ENCODE measurements at regions not wholly inside any gene's neighbourhood (a gene's known extent, or its start where the extent isn't known, plus 50 kb on each side); places are given as distances from the start of the nearest gene placed in this dataset.

DNA sequence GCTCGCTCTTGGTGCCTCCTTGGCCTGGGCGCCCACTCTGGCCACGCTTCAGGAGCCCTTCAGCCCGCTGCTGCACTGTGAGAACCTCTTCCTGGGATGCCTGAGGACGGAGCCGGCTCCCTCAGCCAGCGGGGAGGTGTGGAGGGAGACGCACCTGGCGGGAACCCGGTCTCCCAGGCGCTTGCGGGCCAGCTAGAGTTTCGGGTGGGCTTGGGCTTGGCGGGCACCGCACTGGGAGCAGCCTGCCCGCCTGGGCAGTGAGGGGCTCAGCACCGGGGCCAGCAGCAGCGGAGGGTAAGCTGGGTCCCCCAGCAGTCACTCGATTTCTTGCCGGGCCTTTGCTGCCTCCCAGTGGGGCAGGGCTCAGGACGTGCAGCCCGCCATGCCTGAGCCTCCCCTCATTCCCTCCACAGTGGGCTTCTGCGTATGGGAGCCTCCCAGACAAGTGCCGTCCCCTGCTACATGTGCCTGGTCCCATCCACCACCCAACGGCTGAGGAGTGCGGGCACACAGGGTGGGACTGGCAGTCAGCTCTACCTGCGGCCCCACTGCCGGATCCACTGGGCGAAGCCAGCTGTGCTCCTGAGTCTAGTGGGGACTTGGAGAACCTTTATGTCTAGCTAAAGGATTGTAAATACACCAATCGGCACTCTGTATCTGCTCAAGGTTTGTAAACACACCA lies 708.7 kb downstream of the VGLL3 start:
- DNase-seq (ENCODE audit: low spot score): no peak

DNA sequence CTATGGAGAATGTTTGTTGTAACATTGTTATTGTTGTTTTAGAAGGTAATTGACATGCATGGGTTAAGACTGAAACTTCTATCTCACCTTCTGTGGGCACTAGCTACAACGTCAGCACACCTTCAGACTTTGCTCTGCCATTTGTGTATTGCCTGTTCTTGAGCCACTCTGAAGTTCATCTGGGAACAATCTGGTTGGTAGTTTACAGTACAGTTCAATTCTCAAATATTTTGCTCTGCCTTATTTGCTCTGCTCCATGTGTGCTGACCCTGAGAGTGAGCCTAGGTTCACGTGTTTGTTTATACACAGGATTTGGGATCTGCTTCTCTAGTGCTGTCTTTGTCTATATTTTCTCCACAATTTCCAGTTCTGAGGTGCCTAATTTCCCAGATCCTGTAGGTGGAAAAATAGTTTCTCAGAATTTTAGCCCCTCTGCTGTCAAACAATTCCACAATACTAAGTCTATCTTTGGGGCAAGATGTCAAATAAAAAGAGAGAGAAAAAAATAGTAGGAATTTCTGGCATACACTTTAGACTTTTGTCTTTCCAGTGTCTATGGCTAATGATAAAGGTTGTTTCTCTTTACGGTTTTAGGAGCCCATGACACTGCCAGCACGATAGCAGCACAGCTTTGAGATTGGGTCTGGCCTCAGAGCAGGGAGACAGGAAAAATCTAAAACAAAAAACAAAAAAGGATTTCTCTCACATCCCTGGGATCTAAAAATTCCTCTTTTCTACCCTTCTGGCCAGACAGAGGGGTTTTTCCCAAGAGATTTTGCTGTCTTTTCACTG lies 721.4 kb downstream of the VGLL3 start:
- DNase-seq (ENCODE audit: low spot score): no peak

DNA sequence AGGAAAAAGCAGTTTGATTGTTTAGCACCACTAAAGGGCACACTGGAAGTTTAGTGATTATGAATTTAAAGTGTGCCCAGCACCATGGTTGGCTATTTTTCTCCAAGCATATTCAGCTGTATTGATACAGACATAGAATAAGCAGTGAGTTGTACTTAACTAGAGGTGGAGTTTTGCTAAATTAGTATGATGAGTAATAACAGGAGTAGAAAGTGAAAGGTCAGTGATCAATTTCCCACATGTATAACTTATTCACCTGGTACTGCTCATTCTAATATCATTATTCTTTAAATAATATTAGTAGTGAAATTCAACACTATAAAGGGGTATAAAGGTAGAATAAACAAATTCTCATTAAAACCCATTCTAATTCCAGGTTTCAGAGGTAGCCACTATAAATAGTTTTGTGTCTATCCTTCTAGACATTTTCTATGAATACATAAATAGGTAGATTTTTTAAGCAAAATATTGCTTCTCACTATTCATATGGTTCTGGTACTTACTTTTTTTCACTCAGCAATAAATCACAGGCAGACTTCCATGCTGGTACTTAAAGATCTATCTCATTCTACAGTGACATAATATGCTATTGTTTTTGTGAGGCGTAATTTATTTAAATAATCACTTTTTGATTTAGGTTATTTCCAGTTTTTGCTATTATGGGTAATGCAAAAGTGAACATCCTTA lies 732.9 kb downstream of the VGLL3 start:
- DNase-seq (ENCODE audit: low spot score): no peak

DNA sequence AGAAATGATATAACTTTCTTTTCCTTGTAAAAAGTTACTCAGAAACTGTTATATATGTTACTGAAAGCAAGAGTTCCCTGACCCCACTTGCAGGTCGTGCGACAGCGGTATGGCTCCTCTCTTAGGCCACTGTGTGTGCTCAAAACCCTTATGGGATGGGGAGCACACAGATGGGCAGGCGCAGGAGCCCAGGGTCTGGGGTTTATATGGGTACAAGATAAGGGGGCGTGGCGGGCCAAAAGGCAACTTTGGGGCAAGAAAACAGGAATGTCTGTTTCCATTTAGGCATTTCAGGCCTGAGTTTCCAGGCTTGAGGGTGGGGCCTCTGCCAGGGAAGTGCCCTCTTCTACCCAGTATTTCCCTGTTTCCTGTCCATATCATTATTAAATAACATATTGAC lies 736.5 kb downstream of the VGLL3 start:
- no peak for DNase-seq (ENCODE audit: low spot score)

DNA sequence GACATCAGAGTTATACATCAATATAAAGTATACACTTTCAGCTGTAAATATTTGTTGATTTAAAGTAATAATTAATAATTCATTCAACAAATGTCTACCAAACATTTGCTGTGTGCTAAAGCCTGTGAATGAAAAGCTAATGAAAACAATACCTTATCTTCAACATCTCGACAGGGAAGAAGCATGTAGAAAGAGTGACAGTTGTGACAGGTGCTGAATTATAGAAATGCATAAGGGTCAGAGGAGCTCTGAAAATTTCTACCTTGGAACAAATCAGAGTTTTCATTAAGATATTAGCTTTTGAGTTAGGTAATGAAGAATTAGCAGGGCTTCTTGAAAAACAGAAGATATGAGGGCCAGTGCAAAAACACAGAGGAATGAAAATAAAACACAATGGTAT lies 739.2 kb downstream of the VGLL3 start:
- no peak for DNase-seq (ENCODE audit: low spot score)

DNA sequence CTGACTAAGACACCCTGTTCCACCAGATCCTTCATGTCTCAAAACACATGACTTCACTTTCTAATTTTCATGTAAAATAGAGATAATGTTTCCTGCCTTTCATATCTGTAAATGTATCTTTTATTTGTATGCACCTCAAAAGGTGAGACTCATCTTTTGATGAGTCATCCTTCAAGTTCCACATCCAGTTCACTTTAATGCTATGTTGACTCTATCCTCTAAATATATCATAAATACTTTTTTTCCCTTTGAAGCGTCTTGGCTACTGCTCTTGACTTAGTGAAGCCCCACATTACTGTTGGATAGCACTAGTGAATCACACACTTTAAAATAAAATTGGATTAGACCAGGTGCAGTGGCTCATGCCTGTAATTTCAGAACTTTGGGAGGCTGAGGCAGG lies 741.1 kb downstream of the VGLL3 start:
- DNase-seq (ENCODE audit: low spot score): no peak

DNA sequence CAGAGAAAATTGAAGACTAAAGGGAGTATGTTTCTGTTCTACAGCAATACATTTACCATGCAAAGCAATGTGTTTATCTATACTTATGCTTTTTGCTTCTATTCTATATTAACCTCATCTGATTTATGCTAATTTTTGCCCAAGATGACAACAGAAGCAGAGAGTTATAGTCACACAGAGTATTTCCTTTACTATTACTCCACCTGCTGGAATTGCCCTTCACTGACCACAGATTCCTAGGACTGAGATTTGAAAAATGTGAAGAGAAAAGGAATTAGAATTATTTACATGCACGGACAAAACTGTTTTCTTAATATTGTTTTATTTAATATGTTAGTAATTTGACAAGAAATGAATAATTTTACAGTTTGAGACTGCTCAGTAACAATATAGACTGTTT lies 745.6 kb downstream of the VGLL3 start:
- no peak for DNase-seq (ENCODE audit: low spot score)

DNA sequence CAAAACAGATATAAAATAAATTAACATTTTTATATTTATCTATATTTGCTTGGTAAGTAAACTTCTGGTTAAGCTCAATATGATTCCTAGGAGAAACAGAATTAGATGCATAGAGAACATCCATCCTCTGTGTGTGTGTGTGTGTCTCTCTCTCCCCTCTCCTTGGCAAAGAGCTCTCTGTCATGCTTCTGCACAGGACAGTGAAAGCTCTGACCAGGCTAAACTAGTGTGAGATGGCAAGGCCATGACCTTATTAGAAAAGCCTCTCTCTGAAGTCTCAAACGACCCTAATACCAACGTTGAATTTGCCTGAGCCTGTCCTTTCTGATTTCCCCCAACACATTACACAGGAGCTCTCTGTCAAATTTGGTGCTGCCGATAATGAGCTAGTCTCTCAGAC lies 746.0 kb downstream of the VGLL3 start:
- DNase-seq (ENCODE audit: low spot score): no peak

DNA sequence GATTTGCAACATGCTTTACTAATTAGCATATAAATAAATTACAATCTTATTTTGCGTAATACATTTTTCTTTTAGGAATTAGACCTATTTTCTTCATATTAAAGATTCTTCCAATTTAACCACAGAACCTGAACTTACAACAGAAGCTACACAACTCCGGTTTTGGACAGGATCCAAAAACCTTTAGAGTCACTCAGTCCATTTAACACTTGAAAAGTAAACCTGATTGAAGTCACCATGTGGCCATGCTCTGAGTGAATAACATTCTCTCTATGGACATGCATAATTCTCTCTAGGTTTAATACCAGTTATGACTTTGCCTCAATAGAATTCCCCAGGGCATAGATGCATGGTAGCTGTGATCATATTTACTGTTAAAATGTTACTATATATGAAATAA lies 751.0 kb downstream of the VGLL3 start:
- no peak for DNase-seq (ENCODE audit: low spot score)

DNA sequence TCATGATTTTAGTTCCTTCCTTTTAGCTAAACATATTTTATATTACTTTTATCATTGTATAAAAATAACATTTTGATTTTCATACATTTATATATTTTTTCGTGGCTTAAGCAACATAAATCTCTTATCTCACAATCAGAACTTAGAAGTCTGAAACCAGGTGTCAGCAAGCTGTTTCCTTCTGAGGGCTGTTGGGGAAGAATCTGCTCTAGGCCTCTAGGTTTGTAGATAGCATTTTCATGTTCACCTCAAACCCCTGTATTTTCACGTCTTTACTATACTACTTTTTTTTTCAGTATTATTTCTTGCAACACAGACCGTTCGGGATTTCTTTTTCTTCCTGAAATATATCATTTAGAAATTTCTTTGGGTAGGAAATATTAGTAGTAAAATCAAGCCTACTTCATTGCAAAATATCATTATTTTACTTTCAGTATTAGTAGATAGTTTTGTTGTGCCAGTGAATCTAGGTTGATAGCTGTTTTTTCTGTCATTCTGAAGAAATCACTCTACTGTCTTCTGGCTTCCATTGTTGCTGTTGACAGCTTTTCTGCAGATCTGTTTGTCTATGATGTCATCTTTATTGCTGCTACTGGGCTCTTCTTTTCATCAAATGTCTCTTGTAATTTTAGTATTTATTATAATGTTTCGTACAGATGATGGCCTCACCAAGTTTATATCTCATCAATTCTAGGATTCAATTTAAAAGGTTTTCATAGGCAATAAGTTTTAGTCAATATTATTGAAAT lies 756.3 kb downstream of the VGLL3 start:
- no peak for DNase-seq (ENCODE audit: low spot score)

DNA sequence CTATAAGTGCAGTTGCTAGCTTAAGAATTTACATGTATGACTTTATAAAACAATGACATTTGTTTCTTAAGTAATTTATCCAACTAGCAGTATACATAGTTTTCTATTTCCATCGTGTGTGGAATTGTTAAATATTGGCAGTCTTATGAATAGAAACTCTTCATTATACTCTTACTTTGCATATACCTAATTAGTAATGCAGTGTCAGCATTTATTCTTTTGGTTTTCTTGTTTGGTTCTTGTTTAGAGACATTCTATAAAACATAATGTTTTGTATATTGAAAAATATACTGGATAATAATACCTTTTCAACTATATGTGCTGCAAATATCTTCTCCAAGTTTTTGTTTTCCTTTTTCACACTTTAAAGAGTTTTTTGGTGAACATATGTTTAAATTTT lies 760.2 kb downstream of the VGLL3 start:
- no peak for DNase-seq (ENCODE audit: low spot score)

DNA sequence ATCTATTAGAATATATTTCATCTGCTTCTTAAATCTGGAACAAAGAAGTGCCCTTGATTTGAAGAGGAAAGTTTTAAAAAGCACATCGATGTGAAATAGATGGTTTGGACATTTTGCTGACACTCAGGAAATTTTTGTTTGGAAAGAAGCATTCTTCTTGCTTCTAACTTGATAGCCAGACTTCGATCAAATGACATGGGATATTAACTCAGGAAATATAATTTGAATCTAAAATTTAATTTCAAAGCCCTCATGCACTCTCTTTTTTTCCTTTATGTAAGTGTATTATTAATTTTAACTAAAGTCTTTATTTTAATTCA lies 761.2 kb downstream of the VGLL3 start:
- DNase-seq (ENCODE audit: low spot score): no peak

DNA sequence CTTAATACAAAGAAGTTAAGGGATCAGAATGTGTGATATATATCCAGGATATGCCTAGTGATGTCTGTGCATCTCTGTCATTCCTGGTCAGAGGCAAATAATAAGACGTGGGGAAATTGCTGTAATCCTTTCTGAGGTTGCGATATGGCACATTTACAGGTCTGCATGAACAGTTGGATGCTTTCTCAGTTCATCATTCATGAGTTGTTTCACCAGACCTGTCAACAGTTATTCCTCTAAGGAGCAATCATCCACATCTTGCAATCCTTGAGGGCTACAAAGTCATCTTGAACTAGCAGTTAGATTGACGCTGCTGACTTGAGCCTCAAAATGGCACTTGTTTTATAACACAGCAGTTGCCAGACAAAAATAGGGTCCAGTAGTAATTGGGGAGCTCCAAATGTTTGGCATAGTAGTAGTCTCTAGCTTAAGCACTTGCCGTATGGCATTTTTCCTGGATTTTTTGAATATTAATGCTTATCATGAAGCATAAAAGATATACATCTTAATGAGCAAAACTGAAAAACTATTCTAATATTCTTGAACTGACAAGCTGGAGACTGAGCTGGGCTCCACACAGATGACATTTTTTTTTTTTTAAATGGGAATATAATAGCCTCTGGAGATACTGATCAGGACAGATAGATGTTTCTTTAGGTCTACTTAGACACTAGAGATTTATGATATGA lies 761.7 kb downstream of the VGLL3 start:
- DNase-seq (ENCODE audit: low spot score): no peak

DNA sequence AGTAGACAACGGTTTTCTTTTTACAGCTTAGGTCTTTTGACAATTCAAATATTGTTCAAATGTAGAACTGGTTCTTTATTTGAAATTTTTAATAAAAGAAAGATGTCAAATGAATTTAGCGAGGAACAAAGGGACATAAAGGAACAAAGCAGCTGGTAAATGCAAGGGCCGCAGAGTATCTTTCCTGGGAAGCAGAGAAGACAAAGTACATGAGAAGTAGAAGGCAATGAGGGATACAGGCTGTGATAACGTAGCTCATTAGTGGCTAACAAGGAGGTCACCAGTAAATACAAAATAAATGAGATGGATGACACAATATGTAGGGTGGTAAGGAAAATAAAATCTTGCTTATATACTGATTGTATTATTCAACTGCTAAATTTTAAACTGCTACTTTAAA lies 762.8 kb downstream of the VGLL3 start:
- no peak for DNase-seq (ENCODE audit: low spot score)

DNA sequence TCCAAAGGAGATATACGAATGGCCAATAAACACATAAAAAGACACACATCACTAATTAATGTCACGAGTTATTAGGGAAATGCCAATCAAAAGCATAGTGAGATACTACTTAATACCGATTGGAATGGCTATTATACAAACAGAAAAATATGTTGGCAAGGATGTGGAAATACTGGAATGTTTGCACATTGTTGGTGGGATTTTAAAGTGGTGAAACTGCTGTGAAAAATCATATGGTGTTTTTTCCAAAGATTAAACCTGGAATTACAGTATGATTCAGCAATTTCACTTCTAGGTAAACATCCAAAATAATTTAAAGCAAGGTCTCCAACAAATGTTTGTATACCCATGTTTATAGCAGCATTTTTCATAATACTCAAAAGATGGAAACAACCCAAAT lies 765.5 kb downstream of the VGLL3 start:
- no peak for DNase-seq (ENCODE audit: low spot score)

DNA sequence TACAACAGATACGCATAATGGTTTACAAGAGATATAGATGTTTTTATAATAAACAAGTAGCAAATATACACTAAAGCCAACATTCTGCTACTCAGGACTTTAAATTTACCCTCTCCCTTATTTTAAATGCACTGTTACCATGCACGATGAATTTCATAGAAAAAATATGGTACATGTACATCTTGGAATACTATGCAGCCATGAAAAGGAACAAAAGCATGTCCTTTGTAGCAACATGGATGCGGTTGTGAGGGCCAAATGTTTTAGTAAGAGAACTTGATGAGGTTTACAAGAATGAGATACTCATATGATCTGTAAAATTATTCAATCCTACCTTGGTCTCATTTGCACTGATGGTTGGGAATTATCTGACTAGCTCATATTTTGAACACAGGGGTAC lies 769.3 kb downstream of the VGLL3 start:
- DNase-seq (ENCODE audit: low spot score): no peak

DNA sequence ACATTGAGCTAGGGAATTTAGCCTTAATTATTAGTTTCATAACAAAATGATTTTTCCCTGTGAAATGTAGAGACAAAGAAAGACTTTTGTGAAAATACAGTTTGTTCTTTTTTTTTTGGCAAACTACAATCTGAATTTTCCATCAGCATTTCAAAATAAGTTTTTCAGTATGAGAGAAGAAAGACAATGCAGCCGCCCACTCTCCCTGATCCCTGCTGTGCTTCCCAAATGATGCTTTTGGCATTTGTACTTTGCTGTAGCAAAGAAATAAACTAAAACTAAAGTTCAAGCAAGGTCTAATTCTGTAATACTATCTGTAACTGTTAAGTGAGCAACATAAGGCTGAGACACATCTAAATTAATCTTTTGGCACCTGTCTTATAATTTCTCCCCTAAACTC lies 782.2 kb downstream of the VGLL3 start:
- no peak for DNase-seq (ENCODE audit: low spot score)

DNA sequence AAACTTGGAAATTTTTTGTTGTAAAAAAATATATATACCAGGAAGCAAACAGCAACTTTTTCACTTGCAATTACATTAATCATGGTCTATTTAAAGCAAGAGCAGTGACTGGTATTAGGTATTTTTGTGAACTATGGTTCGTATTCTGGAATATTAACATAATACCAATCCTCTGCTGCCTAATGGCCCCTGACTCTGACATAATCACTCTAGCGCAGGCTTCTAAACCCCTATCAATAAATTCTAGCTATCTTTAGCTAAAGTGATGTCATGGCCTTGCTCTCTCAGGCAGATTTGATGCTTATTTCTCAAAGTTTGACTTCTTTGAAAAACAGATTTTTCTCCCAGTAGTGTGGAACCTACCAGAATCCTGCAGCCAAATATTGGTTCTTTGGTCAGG lies 808.3 kb downstream of the VGLL3 start:
- no peak for DNase-seq (ENCODE audit: low spot score)

DNA sequence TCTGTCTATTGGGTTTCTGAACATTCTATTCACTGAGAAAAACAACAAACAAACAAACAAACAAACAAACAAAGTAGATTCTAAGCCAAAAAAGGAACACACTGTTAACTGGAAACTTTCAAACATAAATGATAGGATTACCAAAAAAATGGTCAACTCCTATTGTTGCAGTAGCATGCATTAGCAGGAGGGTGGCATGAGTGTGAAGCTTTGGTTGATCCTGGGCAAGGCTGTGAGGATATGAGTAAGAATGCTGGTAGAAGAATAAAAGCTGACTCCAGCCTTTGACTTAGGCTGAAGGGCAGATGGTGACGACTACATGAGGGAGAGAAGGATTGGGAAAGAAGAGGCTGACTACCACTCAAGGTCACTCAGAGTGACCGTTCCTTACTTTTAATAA lies 810.3 kb downstream of the VGLL3 start:
- DNase-seq (ENCODE audit: low spot score): peak; percentile 50

DNA sequence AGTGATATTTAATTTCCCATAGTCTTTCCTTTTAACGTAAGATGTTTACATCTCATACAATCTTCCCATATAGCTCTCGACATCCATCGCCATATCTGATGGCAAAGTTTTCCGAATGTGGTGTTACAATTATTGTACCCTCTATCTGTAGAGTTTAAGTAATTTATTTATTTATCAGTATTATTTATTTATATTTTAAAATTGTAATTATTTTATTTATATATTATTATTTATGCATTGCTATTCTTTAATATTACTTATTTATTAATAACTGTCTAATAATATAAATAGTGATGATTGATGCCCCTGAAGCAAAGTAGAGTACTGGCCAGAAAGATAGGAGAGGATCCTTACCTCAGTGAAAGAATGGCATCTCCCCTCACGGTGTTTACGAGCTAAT lies 812.9 kb downstream of the VGLL3 start:
- no peak for DNase-seq (ENCODE audit: low spot score)

DNA sequence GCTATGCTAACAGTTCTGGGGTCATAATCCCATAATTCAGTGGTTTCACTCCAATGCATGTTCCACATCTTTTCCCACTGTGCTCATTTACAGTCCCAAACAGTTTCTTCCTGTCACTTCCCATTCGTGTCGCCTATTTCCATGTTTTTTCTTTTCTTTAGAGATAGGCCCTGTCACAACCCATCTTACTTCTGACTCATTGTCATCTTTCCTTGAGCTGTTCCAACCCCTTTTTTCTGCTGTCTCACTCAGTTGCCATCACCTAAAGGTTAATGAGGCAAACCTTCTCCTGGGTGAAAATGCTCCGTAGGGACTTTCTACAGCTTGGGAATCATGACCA lies 814.5 kb downstream of the VGLL3 start:
- DNase-seq (ENCODE audit: low spot score): no peak
